CD4-positive, CD25-positive, alpha-beta regulatory T cell (primary cell): ENCODE measurements at regions not wholly inside any gene's neighbourhood (a gene's known extent, or its start where the extent isn't known, plus 50 kb on each side); places are given as distances from the start of the nearest gene placed in this dataset.

Experiments used
- ATAC-seq, 2 donors: fragments of 150-1000 bp; cut with Tn5 transposase; one replicate each; pipeline ENCODE4 v1.10.0; 2021; ENCODE audit warnings: low read depth in 2 of 2, moderate number of reproducible peaks in 2 of 2, moderate library complexity in 1 of 2
- DNase-seq, 3 donors: peaks; one replicate each; pipeline versions ENCODE4 v3.0.0 to v3.0.0-alpha.2; 2012 to 2022; ENCODE audit warnings: mixed read lengths in 1 of 3
- H3K27ac ChIP-seq: one replicate; pipeline ENCODE4 v1.7.0; 2013; ENCODE audit warnings: mild to moderate bottlenecking, low read length; ENCODE audit not compliant: insufficient read depth, poor library complexity, severe bottlenecking
- H3K27me3 ChIP-seq: one replicate; pipeline ENCODE4 v1.7.0; 2013; ENCODE audit warnings: low read length; ENCODE audit not compliant: control insufficient read depth, insufficient read depth
- H3K36me3 ChIP-seq: one replicate; pipeline ENCODE4 v1.7.0; 2013; ENCODE audit warnings: mild to moderate bottlenecking, low read length, moderate library complexity; ENCODE audit not compliant: control insufficient read depth, insufficient read depth
- H3K4me1 ChIP-seq: 2 replicates; pipeline ENCODE4 v1.7.0; 2013; ENCODE audit warnings: mild to moderate bottlenecking, low read length; ENCODE audit not compliant: insufficient read depth, control insufficient read depth, poor library complexity, severe bottlenecking
- H3K4me3 ChIP-seq: one replicate; pipeline ENCODE4 v1.7.0; 2013; ENCODE audit warnings: low read depth, mild to moderate bottlenecking, low read length, moderate library complexity
- H3K9me3 ChIP-seq, 2 experiments: 1 replicate in 1 of 2; 2 replicates in 1 of 2; pipeline ENCODE4 v1.7.0; 2013; ENCODE audit warnings: low read length in 2 of 2, mild to moderate bottlenecking in 1 of 2, moderate library complexity in 1 of 2; ENCODE audit not compliant: control insufficient read depth in 2 of 2
- H3K27ac Mint-ChIP-seq, 3 donors: one replicate each; pipeline ENCODE4 v1.8.0; 2020 to 2022; ENCODE audit warnings: mild to moderate bottlenecking in 3 of 3, mixed read lengths in 3 of 3, moderate library complexity in 2 of 3
- H3K27me3 Mint-ChIP-seq: one replicate; pipeline ENCODE4 v1.8.0; 2022; ENCODE audit warnings: mild to moderate bottlenecking, mixed read lengths
- H3K36me3 Mint-ChIP-seq: one replicate; pipeline ENCODE4 v1.8.0; 2020; ENCODE audit warnings: mixed read lengths
- H3K4me1 Mint-ChIP-seq, 4 donors: one replicate each; pipeline ENCODE4 v1.8.0; 2020 to 2022; ENCODE audit warnings: mixed read lengths in 4 of 4, mild to moderate bottlenecking in 1 of 4
- H3K4me3 Mint-ChIP-seq, 4 donors: one replicate each; pipeline ENCODE4 v1.8.0; 2020 to 2022; ENCODE audit warnings: mild to moderate bottlenecking in 4 of 4, mixed read lengths in 4 of 4, moderate library complexity in 3 of 4
- H3K9me3 Mint-ChIP-seq, 7 donors: one replicate each; pipeline ENCODE4 v1.8.0; 2020 to 2022; ENCODE audit warnings: mixed read lengths in 7 of 7, mild to moderate bottlenecking in 3 of 7, moderate library complexity in 2 of 7

DNA sequence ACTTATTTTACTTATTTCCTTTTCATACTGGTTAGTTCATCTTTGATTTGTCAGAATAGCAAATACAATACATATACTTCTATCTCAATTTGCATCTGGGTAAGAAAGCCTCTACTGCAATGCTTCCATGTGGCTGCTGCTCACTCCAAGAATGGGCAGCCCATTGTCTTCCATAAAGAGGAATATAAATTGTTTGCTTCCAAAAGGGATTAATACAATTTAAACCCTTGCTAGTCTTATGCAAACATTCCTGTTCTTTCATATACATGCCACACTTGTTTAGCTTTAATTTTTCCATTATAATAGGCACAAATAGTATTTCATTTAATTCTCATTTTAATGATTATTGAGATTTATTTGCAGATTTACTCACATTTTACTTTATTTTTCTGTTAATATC, 555.4 kb upstream of the POM121L12 start:
- Mint-ChIP-seq H3K4me3 (no peak overlapping the region), H3K27ac (no peak overlapping the region), H3K9me3 (peaks cover 0 to 21% (median 3%) of the 10 kb centered on the region in 7 donors), H3K36me3 (no peaks in the 10 kb centered on the region), H3K4me1 (no peaks in the 10 kb centered on the region), H3K27me3 (no peaks in the 10 kb centered on the region)
- Histone ChIP-seq H3K27me3 (no peaks in the 10 kb centered on the region), H3K36me3 (no peaks in the 10 kb centered on the region), H3K4me1 (no peaks in the 10 kb centered on the region), H3K27ac (no peak overlapping the region), H3K9me3 (peaks cover 5 to 6% of the 10 kb centered on the region in 2 experiments), H3K4me3 (no peak overlapping the region)
- no peak for ATAC-seq
- no peak for DNase-seq

DNA sequence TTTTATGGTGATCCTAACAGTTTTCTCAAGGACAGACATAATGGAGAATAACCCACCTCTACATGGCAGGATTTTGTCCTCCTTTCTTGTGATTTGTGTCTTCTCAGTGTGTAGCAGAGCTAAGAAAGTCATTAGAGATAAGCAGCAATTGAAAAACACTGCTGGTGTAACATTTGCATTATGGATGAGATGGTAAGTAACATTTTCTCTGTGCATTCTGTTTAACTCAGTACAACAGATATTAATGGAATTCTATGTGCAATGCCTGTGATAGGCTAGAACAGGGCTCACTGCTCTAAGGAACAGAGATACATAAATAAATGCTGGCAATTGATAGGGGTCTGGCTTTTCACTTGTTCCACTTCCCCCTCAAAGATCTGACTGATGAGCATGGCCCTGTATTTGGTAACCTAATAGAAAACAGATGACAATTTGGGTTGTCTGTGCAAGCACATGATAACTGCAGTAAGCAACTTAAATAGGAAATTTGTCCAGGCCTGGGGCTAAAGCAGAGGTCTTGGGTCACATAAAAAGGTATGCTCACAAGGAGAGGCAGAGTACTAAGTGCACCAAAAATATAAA, 560.3 kb upstream of the POM121L12 start:
- H3K27me3 ChIP-seq = no peaks in the 10 kb centered on the region
- peaks cover 4 to 33% (median 7%) of the 10 kb centered on the region in 7 donors for H3K9me3 Mint-ChIP-seq
- no peaks in the 10 kb centered on the region for H3K27me3 Mint-ChIP-seq
- no peak overlapping the region for H3K4me3 ChIP-seq
- no peak overlapping the region for H3K27ac Mint-ChIP-seq
- no peak for DNase-seq
- H3K4me3 Mint-ChIP-seq = no peak overlapping the region
- H3K27ac ChIP-seq = no peak overlapping the region
- no peaks in the 10 kb centered on the region for H3K36me3 ChIP-seq
- peaks cover 2 to 5% of the 10 kb centered on the region in 2 experiments for H3K9me3 ChIP-seq
- no peaks in the 10 kb centered on the region for H3K36me3 Mint-ChIP-seq
- no peak for ATAC-seq
- H3K4me1 ChIP-seq = no peaks in the 10 kb centered on the region
- H3K4me1 Mint-ChIP-seq = no peaks in the 10 kb centered on the region

DNA sequence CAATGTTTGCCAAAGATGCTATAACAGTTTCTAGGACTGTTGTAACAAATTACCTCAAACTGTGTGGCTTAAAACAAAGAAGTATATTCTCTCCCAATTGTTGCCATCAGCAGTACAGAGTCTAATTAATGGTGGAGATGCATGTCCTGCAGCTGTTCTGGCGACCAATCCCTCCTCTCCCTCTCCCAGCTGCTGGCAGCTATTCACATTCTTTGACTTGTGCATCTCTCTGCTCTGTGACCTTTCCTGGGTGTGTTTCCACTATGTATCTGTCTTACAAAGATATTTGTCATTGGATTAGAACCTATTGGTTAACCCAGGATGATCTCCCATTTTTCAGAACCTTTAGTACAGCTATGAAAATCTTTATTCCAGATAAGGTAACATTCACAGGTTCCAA, 561.7 kb upstream of the POM121L12 start:
- DNase-seq (no peak), ATAC-seq (no peak)
- no peaks in the 10 kb centered on the region for H3K27me3 ChIP-seq
- no peaks in the 10 kb centered on the region for H3K36me3 Mint-ChIP-seq
- H3K36me3 ChIP-seq = no peaks in the 10 kb centered on the region
- no peak overlapping the region for H3K27ac ChIP-seq
- no peaks in the 10 kb centered on the region for H3K4me1 Mint-ChIP-seq
- no peak overlapping the region for H3K4me3 Mint-ChIP-seq
- H3K4me1 ChIP-seq = no peaks in the 10 kb centered on the region
- no peak overlapping the region for H3K4me3 ChIP-seq
- H3K27ac Mint-ChIP-seq = no peak overlapping the region
- H3K9me3 ChIP-seq = peaks cover 2 to 5% of the 10 kb centered on the region in 2 experiments
- H3K9me3 Mint-ChIP-seq = peaks cover 4 to 46% (median 13%) of the 10 kb centered on the region in 7 donors
- no peaks in the 10 kb centered on the region for H3K27me3 Mint-ChIP-seq

DNA sequence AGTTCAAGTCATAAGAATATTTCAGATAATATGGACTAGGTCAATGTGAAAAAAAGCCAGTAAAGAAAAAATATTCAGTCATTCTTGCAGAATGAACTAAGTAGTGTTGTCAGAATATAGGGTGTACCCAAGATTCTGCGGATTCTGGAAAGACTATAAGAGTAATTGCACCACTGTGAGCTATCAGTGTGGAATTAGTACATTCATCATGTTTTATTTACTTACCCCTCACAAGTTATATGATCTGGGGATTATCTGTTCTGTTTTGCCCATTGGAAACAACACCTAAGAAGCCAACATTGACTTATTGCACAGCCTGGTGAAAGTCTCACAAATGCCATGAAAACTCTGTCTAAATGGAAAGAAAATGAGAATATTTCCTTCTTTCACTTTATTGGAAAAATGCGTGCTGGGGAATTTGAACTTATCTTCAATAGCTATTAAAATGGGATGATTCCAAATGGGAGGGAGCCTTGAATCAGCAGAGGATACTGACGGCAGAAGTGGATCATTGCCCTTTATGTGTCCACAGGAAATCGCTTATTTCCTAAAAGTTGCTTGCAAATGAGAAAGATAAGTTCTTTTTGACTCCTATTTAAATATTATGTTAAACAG, 563.3 kb upstream of the POM121L12 start:
- no peak overlapping the region for H3K27ac Mint-ChIP-seq
- Histone ChIP-seq H3K4me1 (no peaks in the 10 kb centered on the region), H3K36me3 (no peaks in the 10 kb centered on the region), H3K27me3 (no peaks in the 10 kb centered on the region), H3K27ac (no peak overlapping the region), H3K9me3 (peaks cover 2 to 5% of the 10 kb centered on the region in 2 experiments), H3K4me3 (no peak overlapping the region)
- DNase-seq (no peak), ATAC-seq (no peak)
- no peaks in the 10 kb centered on the region for H3K27me3 Mint-ChIP-seq
- H3K4me1 Mint-ChIP-seq = no peaks in the 10 kb centered on the region
- peak overlapping the region in 1 of 4 donors; percentile 11 for H3K4me3 Mint-ChIP-seq
- no peaks in the 10 kb centered on the region for H3K36me3 Mint-ChIP-seq
- peaks cover 4 to 44% (median 13%) of the 10 kb centered on the region in 7 donors for H3K9me3 Mint-ChIP-seq

DNA sequence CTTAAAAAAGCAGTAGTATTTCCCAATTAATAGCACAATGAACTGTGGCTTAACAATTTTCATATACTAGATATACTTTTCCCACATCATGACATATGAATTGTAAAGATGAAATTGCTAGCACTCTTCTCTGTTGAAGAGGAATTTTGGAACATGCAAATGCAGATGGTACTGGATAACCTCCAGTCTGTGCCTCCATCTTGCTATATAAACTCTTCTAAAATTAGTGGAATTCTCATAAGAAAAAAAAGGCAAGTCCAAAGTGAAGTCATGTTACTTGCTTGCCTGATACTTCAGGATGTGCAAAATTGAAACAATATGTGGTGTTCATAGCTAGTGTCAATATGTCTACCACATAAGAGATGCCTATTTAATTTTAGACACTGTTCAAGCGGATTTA, 570.2 kb upstream of the POM121L12 start:
- H3K27me3 Mint-ChIP-seq = no peaks in the 10 kb centered on the region
- no peak for ATAC-seq
- Histone ChIP-seq H3K27me3 (no peaks in the 10 kb centered on the region), H3K4me3 (no peak overlapping the region), H3K9me3 (no peaks in the 10 kb centered on the region), H3K4me1 (no peaks in the 10 kb centered on the region), H3K36me3 (no peaks in the 10 kb centered on the region), H3K27ac (no peak overlapping the region)
- no peaks in the 10 kb centered on the region for H3K36me3 Mint-ChIP-seq
- no peak overlapping the region for H3K4me3 Mint-ChIP-seq
- H3K4me1 Mint-ChIP-seq = no peaks in the 10 kb centered on the region
- no peak overlapping the region for H3K27ac Mint-ChIP-seq
- peaks cover 0 to 36% (median 11%) of the 10 kb centered on the region in 7 donors for H3K9me3 Mint-ChIP-seq
- no peak for DNase-seq

DNA sequence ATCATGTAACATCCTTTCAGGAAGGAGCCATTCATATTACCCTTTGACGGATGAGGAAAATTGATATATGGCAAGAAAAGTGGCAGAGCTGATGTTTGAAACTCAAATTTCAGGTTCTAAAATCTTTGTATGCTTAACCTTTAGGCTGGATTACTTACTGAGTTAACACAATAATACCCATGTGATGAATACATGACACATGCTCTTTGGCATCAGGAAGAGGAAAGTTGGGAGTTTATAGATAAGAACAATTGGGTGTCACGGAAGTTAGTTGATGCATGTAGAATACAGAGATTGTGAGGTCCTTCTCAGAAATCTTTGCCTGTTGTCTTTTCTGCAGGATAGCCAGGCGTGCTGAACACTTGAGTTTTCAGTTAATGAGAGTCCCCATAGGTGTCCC, 572.1 kb upstream of the POM121L12 start:
- H3K36me3 ChIP-seq = no peaks in the 10 kb centered on the region
- H3K9me3 ChIP-seq = no peaks in the 10 kb centered on the region
- H3K27me3 ChIP-seq = no peaks in the 10 kb centered on the region
- DNase-seq (no peak), ATAC-seq (no peak)
- Mint-ChIP-seq H3K4me3 (no peak overlapping the region), H3K27me3 (no peaks in the 10 kb centered on the region), H3K9me3 (peaks cover 1 to 25% (median 9%) of the 10 kb centered on the region in 7 donors), H3K36me3 (no peaks in the 10 kb centered on the region), H3K27ac (no peak overlapping the region), H3K4me1 (no peaks in the 10 kb centered on the region)
- no peaks in the 10 kb centered on the region for H3K4me1 ChIP-seq
- no peak overlapping the region for H3K27ac ChIP-seq
- H3K4me3 ChIP-seq = no peak overlapping the region

DNA sequence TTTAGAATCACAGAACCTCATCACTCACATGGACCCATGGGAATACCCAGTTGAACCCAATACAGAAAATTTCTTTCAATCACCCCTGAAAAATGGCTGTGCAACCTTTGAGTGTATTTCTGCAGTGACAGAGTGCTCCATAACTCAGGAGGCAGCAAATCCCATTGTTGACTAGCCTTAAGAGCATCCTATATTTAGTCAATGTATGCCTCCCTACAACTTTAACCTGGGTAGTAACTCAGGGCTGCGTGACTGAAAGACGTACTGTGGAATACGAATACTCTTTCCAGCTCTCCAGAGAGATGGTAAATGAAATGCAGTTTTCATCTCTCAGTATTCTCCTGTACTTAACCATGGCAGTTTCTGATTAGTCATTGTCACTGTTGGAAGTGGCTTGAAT, 573.0 kb upstream of the POM121L12 start:
- Mint-ChIP-seq H3K27me3 (no peaks in the 10 kb centered on the region), H3K9me3 (peaks cover 5 to 23% (median 10%) of the 10 kb centered on the region in 7 donors), H3K4me3 (no peak overlapping the region), H3K4me1 (no peaks in the 10 kb centered on the region), H3K36me3 (no peaks in the 10 kb centered on the region), H3K27ac (no peak overlapping the region)
- no peaks in the 10 kb centered on the region for H3K27me3 ChIP-seq
- DNase-seq (no peak), ATAC-seq (no peak)
- no peak overlapping the region for H3K27ac ChIP-seq
- no peaks in the 10 kb centered on the region for H3K36me3 ChIP-seq
- no peaks in the 10 kb centered on the region for H3K9me3 ChIP-seq
- H3K4me3 ChIP-seq = no peak overlapping the region
- H3K4me1 ChIP-seq = no peaks in the 10 kb centered on the region

DNA sequence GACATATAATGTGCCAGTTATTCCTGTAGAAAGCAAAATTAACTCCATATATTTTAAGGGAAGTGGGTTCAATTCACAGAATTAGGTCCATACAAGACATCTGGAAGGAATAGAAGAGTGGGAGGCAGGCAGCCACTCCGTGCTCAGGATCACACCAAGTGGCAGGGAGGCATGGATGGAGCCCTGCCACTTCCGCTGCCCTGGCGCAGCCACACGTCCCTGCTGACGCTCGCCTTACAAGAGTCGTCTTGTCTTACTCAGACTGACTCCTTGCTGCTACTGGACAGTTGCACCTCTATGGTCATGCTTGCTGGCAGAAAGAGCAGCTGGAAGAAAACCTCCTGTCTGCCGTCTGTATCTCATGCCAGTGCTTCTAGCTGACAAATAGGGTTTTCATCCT, 579.9 kb upstream of the POM121L12 start:
- Mint-ChIP-seq H3K27me3 (no peaks in the 10 kb centered on the region), H3K4me3 (no peak overlapping the region), H3K9me3 (peaks cover 2 to 30% (median 6%) of the 10 kb centered on the region in 7 donors), H3K27ac (no peak overlapping the region), H3K4me1 (no peaks in the 10 kb centered on the region), H3K36me3 (no peaks in the 10 kb centered on the region)
- no peak for DNase-seq
- Histone ChIP-seq H3K4me1 (no peaks in the 10 kb centered on the region), H3K9me3 (peaks cover 2 to 5% of the 10 kb centered on the region in 2 experiments), H3K36me3 (no peaks in the 10 kb centered on the region), H3K27me3 (no peaks in the 10 kb centered on the region), H3K4me3 (no peak overlapping the region), H3K27ac (no peak overlapping the region)
- no peak for ATAC-seq
